ENCODE measurements at regions not wholly inside any gene's neighbourhood (a gene's known extent, or its start where the extent isn't known, plus 50 kb on each side); places are given as distances from the start of the nearest gene placed in this dataset.
"Not testable (repeated sequence)": the region's sequence is repeated elsewhere in the genome, so short reads cannot be mapped to it uniquely, and the experiment has no call there.

GRCh38 chr2:91604629-91605028 lies 2913.2 kb downstream of the RPIA start:
- H3K9me3 Mint-ChIP-seq; H3K27ac ChIP-seq (ENCODE audit: low read depth in 1 of 2, low read length in 2 of 2); H3K4me3 ChIP-seq (replicated peaks in 1 of 3; ENCODE audit: low read depth in 2 of 3, low read length in 3 of 3); H3K9me3 ChIP-seq (replicated peaks in 1 of 2; ENCODE audit: control insufficient read depth in 1 of 2, insufficient read depth in 1 of 2, low read length in 2 of 2); H3K9ac ChIP-seq (ENCODE audit: insufficient read depth, low read length, poor library complexity, severe bottlenecking); DNase-seq; H3K27me3 ChIP-seq (ENCODE audit: control insufficient read depth in 2 of 2, insufficient read depth in 2 of 2, low read length in 2 of 2); H3K4me1 ChIP-seq (ENCODE audit: control insufficient read depth in 1 of 2, insufficient read depth in 2 of 2, low read length in 2 of 2); H3K79me2 ChIP-seq (ENCODE audit: insufficient read depth, low read length); H3K36me3 Mint-ChIP-seq; H4K20me1 ChIP-seq (ENCODE audit: insufficient read depth, low read length); H3K4me1 Mint-ChIP-seq; H3K27ac Mint-ChIP-seq; H3K27me3 Mint-ChIP-seq (ENCODE audit: low read depth in 3 of 3); H3K4me3 Mint-ChIP-seq; H3K36me3 ChIP-seq (replicated peaks in 1 of 2; ENCODE audit: control insufficient read depth in 1 of 2, insufficient read depth in 2 of 2, low read length in 2 of 2); H2AFZ ChIP-seq (ENCODE audit: insufficient read depth, low read depth, low read length, poor library complexity, severe bottlenecking); intact Hi-C loops (cut with micrococcal nuclease); H3K4me2 ChIP-seq (replicated peaks; ENCODE audit: extremely low read depth, low read length, poor library complexity, severe bottlenecking): not testable (repeated sequence)
- no CpG with 5 or more reads among the region's 3 CpGs for WGBS (ENCODE audit: insufficient coverage)

GRCh38 chr2:91623739-91624138 lies 2932.3 kb downstream of the RPIA start:
- H3K9me3 Mint-ChIP-seq; H3K4me3 Mint-ChIP-seq; H3K4me1 ChIP-seq (ENCODE audit: control insufficient read depth in 1 of 2, insufficient read depth in 2 of 2, low read length in 2 of 2); H3K27ac ChIP-seq (ENCODE audit: low read depth in 1 of 2, low read length in 2 of 2); H3K4me2 ChIP-seq (replicated peaks; ENCODE audit: extremely low read depth, low read length, poor library complexity, severe bottlenecking); H3K9me3 ChIP-seq (replicated peaks in 1 of 2; ENCODE audit: control insufficient read depth in 1 of 2, insufficient read depth in 1 of 2, low read length in 2 of 2); H2AFZ ChIP-seq (ENCODE audit: insufficient read depth, low read depth, low read length, poor library complexity, severe bottlenecking); H3K27me3 ChIP-seq (ENCODE audit: control insufficient read depth in 2 of 2, insufficient read depth in 2 of 2, low read length in 2 of 2); H3K4me1 Mint-ChIP-seq; H3K36me3 ChIP-seq (replicated peaks in 1 of 2; ENCODE audit: control insufficient read depth in 1 of 2, insufficient read depth in 2 of 2, low read length in 2 of 2); H3K79me2 ChIP-seq (ENCODE audit: insufficient read depth, low read length); H3K9ac ChIP-seq (ENCODE audit: insufficient read depth, low read length, poor library complexity, severe bottlenecking); H4K20me1 ChIP-seq (ENCODE audit: insufficient read depth, low read length); H3K36me3 Mint-ChIP-seq; intact Hi-C loops (cut with micrococcal nuclease); DNase-seq; H3K4me3 ChIP-seq (replicated peaks in 1 of 3; ENCODE audit: low read depth in 2 of 3, low read length in 3 of 3); H3K27ac Mint-ChIP-seq; H3K27me3 Mint-ChIP-seq (ENCODE audit: low read depth in 3 of 3): not testable (repeated sequence)
- no CpG with 5 or more reads among the region's 7 CpGs for WGBS (ENCODE audit: insufficient coverage)

- H3K27ac Mint-ChIP-seq; H3K79me2 ChIP-seq (ENCODE audit: insufficient read depth, low read length); H3K27ac ChIP-seq (ENCODE audit: low read depth in 1 of 2, low read length in 2 of 2); H3K36me3 ChIP-seq (replicated peaks in 1 of 2; ENCODE audit: control insufficient read depth in 1 of 2, insufficient read depth in 2 of 2, low read length in 2 of 2); H4K20me1 ChIP-seq (ENCODE audit: insufficient read depth, low read length); H3K36me3 Mint-ChIP-seq; DNase-seq; H2AFZ ChIP-seq (ENCODE audit: insufficient read depth, low read depth, low read length, poor library complexity, severe bottlenecking); H3K27me3 Mint-ChIP-seq (ENCODE audit: low read depth in 3 of 3); H3K4me3 Mint-ChIP-seq; H3K4me2 ChIP-seq (replicated peaks; ENCODE audit: extremely low read depth, low read length, poor library complexity, severe bottlenecking); H3K9me3 ChIP-seq (replicated peaks in 1 of 2; ENCODE audit: control insufficient read depth in 1 of 2, insufficient read depth in 1 of 2, low read length in 2 of 2); H3K9me3 Mint-ChIP-seq; H3K4me1 Mint-ChIP-seq; intact Hi-C loops (cut with micrococcal nuclease); H3K27me3 ChIP-seq (ENCODE audit: control insufficient read depth in 2 of 2, insufficient read depth in 2 of 2, low read length in 2 of 2); H3K9ac ChIP-seq (ENCODE audit: insufficient read depth, low read length, poor library complexity, severe bottlenecking); H3K4me3 ChIP-seq (replicated peaks in 1 of 3; ENCODE audit: low read depth in 2 of 3, low read length in 3 of 3); H3K4me1 ChIP-seq (ENCODE audit: control insufficient read depth in 1 of 2, insufficient read depth in 2 of 2, low read length in 2 of 2): not testable (repeated sequence)
- no CpG with 5 or more reads among the region's 11 CpGs for WGBS (ENCODE audit: insufficient coverage)
Measured at GRCh38 chr2:91628471-91628870, 2937.0 kb downstream of the RPIA start.

GRCh38 chr2:91657193-91657592 lies 2965.7 kb downstream of the RPIA start:
- H3K36me3 Mint-ChIP-seq; H3K4me1 ChIP-seq (ENCODE audit: control insufficient read depth in 1 of 2, insufficient read depth in 2 of 2, low read length in 2 of 2); H3K27ac Mint-ChIP-seq; H4K20me1 ChIP-seq (ENCODE audit: insufficient read depth, low read length); H3K9me3 Mint-ChIP-seq; H2AFZ ChIP-seq (ENCODE audit: insufficient read depth, low read depth, low read length, poor library complexity, severe bottlenecking); H3K27ac ChIP-seq (ENCODE audit: low read depth in 1 of 2, low read length in 2 of 2); H3K36me3 ChIP-seq (replicated peaks in 1 of 2; ENCODE audit: control insufficient read depth in 1 of 2, insufficient read depth in 2 of 2, low read length in 2 of 2); H3K9me3 ChIP-seq (replicated peaks in 1 of 2; ENCODE audit: control insufficient read depth in 1 of 2, insufficient read depth in 1 of 2, low read length in 2 of 2); H3K4me3 ChIP-seq (replicated peaks in 1 of 3; ENCODE audit: low read depth in 2 of 3, low read length in 3 of 3); DNase-seq; H3K4me2 ChIP-seq (replicated peaks; ENCODE audit: extremely low read depth, low read length, poor library complexity, severe bottlenecking); H3K4me1 Mint-ChIP-seq; H3K27me3 ChIP-seq (ENCODE audit: control insufficient read depth in 2 of 2, insufficient read depth in 2 of 2, low read length in 2 of 2); H3K9ac ChIP-seq (ENCODE audit: insufficient read depth, low read length, poor library complexity, severe bottlenecking); H3K4me3 Mint-ChIP-seq; intact Hi-C loops (cut with micrococcal nuclease); H3K79me2 ChIP-seq (ENCODE audit: insufficient read depth, low read length); H3K27me3 Mint-ChIP-seq (ENCODE audit: low read depth in 3 of 3): not testable (repeated sequence)
- 100% methylated on average over 2 of the region's 17 CpGs for WGBS (ENCODE audit: insufficient coverage)
